OCI-LY1 (cell line): ENCODE measurements at regions not wholly inside any gene's neighbourhood (a gene's known extent, or its start where the extent isn't known, plus 50 kb on each side); places are given as distances from the start of the nearest gene placed in this dataset.

Source experiments
- H2AFZ ChIP-seq: fragments of 200-600 bp; sonication (generic), shearing (Covaris generic); 2 replicates; pipeline ENCODE4 v1.6.0; 2014; ENCODE audit warnings: antibody characterized with exemption, mild to moderate bottlenecking, low read length
- H3F3A ChIP-seq: fragments of 200-600 bp; sonication (generic), shearing (Covaris generic); 2 replicates; pipeline ENCODE4 v1.6.0; 2014; ENCODE audit warnings: mild to moderate bottlenecking, antibody characterized with exemption, low read length, moderate library complexity; ENCODE audit not compliant: insufficient read depth
- H3K27ac ChIP-seq: fragments of 200-600 bp; sonication (generic); 2 replicates; pipeline ENCODE4 v1.5.1; 2014; ENCODE audit warnings: low read length, mixed run types, mild to moderate bottlenecking, low read depth; ENCODE audit not compliant: poor library complexity, severe bottlenecking
- H3K27me3 ChIP-seq: fragments of 200-600 bp; sonication (generic); 2 replicates; pipeline ENCODE4 v1.6.0; 2014; ENCODE audit warnings: antibody characterized with exemption, mild to moderate bottlenecking, low read length, moderate library complexity; ENCODE audit not compliant: insufficient read depth
- H3K36me3 ChIP-seq: fragments of 200-600 bp; sonication (generic); 2 replicates; pipeline ENCODE4 v1.6.1; 2014; ENCODE audit warnings: mild to moderate bottlenecking, antibody characterized with exemption, low read length, moderate library complexity, mixed read lengths; ENCODE audit not compliant: insufficient read depth
- H3K4me1 ChIP-seq: fragments of 200-600 bp; sonication (generic); 2 replicates; pipeline ENCODE4 v1.5.1; 2014; ENCODE audit warnings: mild to moderate bottlenecking, low read length, moderate library complexity; ENCODE audit not compliant: insufficient read depth, severe bottlenecking
- H3K4me2 ChIP-seq: fragments of 200-600 bp; sonication (generic), shearing (Covaris generic); 2 replicates; pipeline ENCODE4 v1.6.1; 2014; ENCODE audit warnings: low read length
- H3K4me3 ChIP-seq: fragments of 200-600 bp; sonication (generic); 2 replicates; pipeline ENCODE4 v1.5.1; 2014; ENCODE audit warnings: low read length, low read depth, mild to moderate bottlenecking, mixed read lengths; ENCODE audit not compliant: poor library complexity, severe bottlenecking
- H3K79me2 ChIP-seq: fragments of 200-600 bp; shearing (Covaris generic); 2 replicates; pipeline ENCODE4 v1.6.1; 2016; ENCODE audit warnings: mixed run types, low read length, mixed read lengths; ENCODE audit not compliant: insufficient read depth
- H3K9ac ChIP-seq: fragments of 200-600 bp; sonication (generic), shearing (Covaris generic); 2 replicates; pipeline ENCODE4 v1.6.1; 2014; ENCODE audit warnings: mild to moderate bottlenecking, low read length, mixed read lengths
- H3K9me2 ChIP-seq: fragments of 200-600 bp; sonication (generic), shearing (Covaris generic); 2 replicates; pipeline ENCODE4 v1.6.1; 2014; ENCODE audit warnings: low read depth, mild to moderate bottlenecking, low read length, mixed read lengths
- H3K9me3 ChIP-seq: fragments of 200-600 bp; shearing (Covaris generic); 2 replicates; pipeline ENCODE4 v1.6.1; 2014; ENCODE audit warnings: low read length, mixed read lengths
- H4K20me1 ChIP-seq: fragments of 200-600 bp; sonication (generic), shearing (Covaris generic); 2 replicates; pipeline ENCODE4 v1.6.0; 2016; ENCODE audit warnings: mild to moderate bottlenecking, low read length; ENCODE audit not compliant: insufficient read depth
- EZH2 ChIP-seq: fragments of 200-600 bp; sonication (generic), shearing (Covaris generic); IDR thresholded peaks from 2 replicates; pipeline ENCODE4 v1.8.0; 2017; ENCODE audit warnings: borderline replicate concordance, mixed run types, mild to moderate bottlenecking, antibody characterized with exemption, low read length, moderate library complexity, mixed read lengths
- TF ChIP-seq, protein P1 (sequence below): fragments of 200-600 bp; sonication (generic), shearing (Covaris generic); IDR thresholded peaks from 2 replicates; pipeline ENCODE4 v1.5.1; 2017; ENCODE audit warnings: mild to moderate bottlenecking, antibody characterized with exemption, low read length, moderate library complexity, mixed read lengths

DNA sequence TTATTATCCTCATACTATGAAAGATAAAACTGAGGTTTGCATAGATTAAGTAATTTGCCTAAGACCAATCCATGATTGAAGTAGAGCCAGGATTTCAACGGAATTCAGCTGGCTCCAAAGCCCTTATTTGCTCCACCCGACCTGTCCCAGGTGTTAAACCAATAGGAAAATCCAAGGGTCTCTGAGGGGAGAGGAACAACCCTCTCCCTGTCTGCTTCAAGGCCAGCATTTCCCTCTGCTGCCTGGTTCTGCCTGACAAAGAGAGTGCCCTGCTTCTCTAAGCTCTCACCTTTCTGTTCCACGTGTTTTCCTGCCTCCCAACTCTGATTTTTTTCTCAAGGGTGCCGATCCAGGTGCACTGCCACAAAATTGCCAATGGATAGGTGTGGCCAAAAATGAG lies 127.4 kb downstream of the UBE2U start:
- Histone ChIP-seq H3K4me3 (no peak overlapping the region), H3K9ac (no peak overlapping the region), H3K79me2 (no peaks in the 10 kb centered on the region), H3K4me1 (no peaks in the 10 kb centered on the region), H3K36me3 (no peaks in the 10 kb centered on the region), H3F3A (no peaks in the 10 kb centered on the region), H4K20me1 (no peaks in the 10 kb centered on the region), H3K27me3 (no peaks in the 10 kb centered on the region), H3K9me3 (no peaks in the 10 kb centered on the region), H2AFZ (no peak overlapping the region), H3K9me2 (no peaks in the 10 kb centered on the region), H3K4me2 (no peak overlapping the region), H3K27ac (no peak overlapping the region)
- TF ChIP-seq, protein P1, sequence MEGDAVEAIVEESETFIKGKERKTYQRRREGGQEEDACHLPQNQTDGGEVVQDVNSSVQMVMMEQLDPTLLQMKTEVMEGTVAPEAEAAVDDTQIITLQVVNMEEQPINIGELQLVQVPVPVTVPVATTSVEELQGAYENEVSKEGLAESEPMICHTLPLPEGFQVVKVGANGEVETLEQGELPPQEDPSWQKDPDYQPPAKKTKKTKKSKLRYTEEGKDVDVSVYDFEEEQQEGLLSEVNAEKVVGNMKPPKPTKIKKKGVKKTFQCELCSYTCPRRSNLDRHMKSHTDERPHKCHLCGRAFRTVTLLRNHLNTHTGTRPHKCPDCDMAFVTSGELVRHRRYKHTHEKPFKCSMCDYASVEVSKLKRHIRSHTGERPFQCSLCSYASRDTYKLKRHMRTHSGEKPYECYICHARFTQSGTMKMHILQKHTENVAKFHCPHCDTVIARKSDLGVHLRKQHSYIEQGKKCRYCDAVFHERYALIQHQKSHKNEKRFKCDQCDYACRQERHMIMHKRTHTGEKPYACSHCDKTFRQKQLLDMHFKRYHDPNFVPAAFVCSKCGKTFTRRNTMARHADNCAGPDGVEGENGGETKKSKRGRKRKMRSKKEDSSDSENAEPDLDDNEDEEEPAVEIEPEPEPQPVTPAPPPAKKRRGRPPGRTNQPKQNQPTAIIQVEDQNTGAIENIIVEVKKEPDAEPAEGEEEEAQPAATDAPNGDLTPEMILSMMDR: no peak
- TF ChIP-seq EZH2: no peak

DNA sequence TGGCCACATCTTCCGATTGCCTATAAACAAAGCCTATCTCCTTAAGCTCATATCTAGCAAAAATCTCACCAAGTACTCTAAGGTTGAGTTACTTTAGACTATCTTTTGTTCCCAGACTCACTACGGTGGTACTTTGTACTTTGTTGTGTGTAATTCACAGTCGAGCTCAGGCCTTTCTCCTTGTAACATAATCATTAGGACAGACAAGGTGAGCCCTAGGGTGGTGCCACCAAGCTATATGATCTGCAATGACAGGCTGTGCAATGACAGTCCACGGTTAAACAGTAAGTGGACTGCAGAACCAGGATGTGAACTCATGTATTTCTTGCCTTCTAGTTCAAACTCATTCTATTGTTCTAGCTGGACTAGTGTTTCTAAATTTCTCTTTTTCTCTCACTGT lies 132.2 kb downstream of the UBE2U start:
- no peaks in the 10 kb centered on the region for H3K27me3 ChIP-seq
- no peak overlapping the region for H2AFZ ChIP-seq
- no peak overlapping the region for H3K4me2 ChIP-seq
- TF ChIP-seq EZH2: no peak
- TF ChIP-seq, protein P1: no peak
- no peaks in the 10 kb centered on the region for H3F3A ChIP-seq
- H3K9me2 ChIP-seq: no peaks in the 10 kb centered on the region
- no peaks in the 10 kb centered on the region for H3K9me3 ChIP-seq
- H3K4me3 ChIP-seq: no peak overlapping the region
- H3K9ac ChIP-seq: no peak overlapping the region
- no peaks in the 10 kb centered on the region for H3K4me1 ChIP-seq
- H3K36me3 ChIP-seq: no peaks in the 10 kb centered on the region
- H4K20me1 ChIP-seq: no peaks in the 10 kb centered on the region
- H3K79me2 ChIP-seq: no peaks in the 10 kb centered on the region
- H3K27ac ChIP-seq: no peak overlapping the region

DNA sequence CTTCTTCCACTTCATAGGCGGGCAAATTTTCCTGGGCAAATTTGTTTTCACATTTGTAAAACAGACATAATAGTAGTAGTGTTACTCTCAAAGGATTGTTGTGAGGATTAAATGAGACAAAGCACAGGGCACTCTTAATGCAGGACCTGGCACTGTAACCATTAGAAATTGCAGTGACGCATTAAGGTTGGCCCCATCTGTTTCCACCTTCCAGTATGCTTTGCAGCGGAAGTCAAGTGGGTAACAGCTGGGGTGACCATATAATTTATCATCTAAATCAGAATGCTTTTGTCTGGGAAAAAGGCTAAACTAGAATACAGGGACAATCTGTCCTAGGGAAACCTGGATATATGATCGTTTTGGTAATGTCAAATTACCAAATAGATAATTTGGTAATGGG lies 132.5 kb upstream of the CACHD1 start:
- Histone ChIP-seq H3K9me3 (no peaks in the 10 kb centered on the region), H3K27ac (no peak overlapping the region), H3K9ac (no peak overlapping the region), H3K4me3 (no peak overlapping the region), H3K36me3 (no peaks in the 10 kb centered on the region), H3F3A (no peaks in the 10 kb centered on the region), H3K4me1 (no peaks in the 10 kb centered on the region), H3K27me3 (no peaks in the 10 kb centered on the region), H3K79me2 (no peaks in the 10 kb centered on the region), H4K20me1 (no peaks in the 10 kb centered on the region), H3K9me2 (no peaks in the 10 kb centered on the region), H3K4me2 (no peak overlapping the region), H2AFZ (no peak overlapping the region)
- TF ChIP-seq, protein P1: no peak
- TF ChIP-seq EZH2: no peak
